Mesothelial cell of epicardium (in vitro differentiated cells): ENCODE measurements at regions not wholly inside any gene's neighbourhood (a gene's known extent, or its start where the extent isn't known, plus 50 kb on each side); places are given as distances from the start of the nearest gene placed in this dataset.
A peak's percentile ranks its signal among the peaks of the same experiment; 100 is the strongest.

Experiments used
- DNase-seq, 2 experiments: peaks; one replicate each; pipeline ENCODE4 v3.0.0; 2021; ENCODE audit warnings: low spot score in 2 of 2; ENCODE audit not compliant: unreplicated experiment in 2 of 2
- H3K27ac Mint-ChIP-seq: 2 replicates; pipeline ENCODE4 v1.8.0; 2021; ENCODE audit warnings: mixed read lengths
- H3K27me3 Mint-ChIP-seq: 2 replicates; pipeline ENCODE4 v1.8.0; 2021; ENCODE audit warnings: low read depth, mixed read lengths
- H3K36me3 Mint-ChIP-seq: 2 replicates; pipeline ENCODE4 v1.8.0; 2021; ENCODE audit warnings: mixed read lengths
- H3K4me1 Mint-ChIP-seq: 2 replicates; pipeline ENCODE4 v1.8.0; 2021; ENCODE audit warnings: mixed read lengths
- H3K4me3 Mint-ChIP-seq: 2 replicates; pipeline ENCODE4 v1.8.0; 2021; ENCODE audit warnings: mild to moderate bottlenecking, moderate library complexity, mixed read lengths
- H3K9me3 Mint-ChIP-seq: 2 replicates; pipeline ENCODE4 v1.8.0; 2021; ENCODE audit warnings: mixed read lengths
- CTCF ChIP-seq: fragments of 200-600 bp; sonication (generic); IDR thresholded peaks from one replicate; pipeline ENCODE4 v1.5.0; 2021; ENCODE audit warnings: antibody characterized with exemption; ENCODE audit not compliant: unreplicated experiment

- Mint-ChIP-seq H3K4me1 (peaks cover 40% of the 10 kb centered on the region), H3K27me3 (no peaks in the 10 kb centered on the region), H3K9me3 (peaks cover 8% of the 10 kb centered on the region), H3K36me3 (peaks cover under 1% of the 10 kb centered on the region), H3K4me3 (no peak overlapping the region), H3K27ac (no peak overlapping the region)
- TF ChIP-seq CTCF, result no peak
- no peak for DNase-seq
These were observed 1194.7 kb downstream of the GALC start for GRCh38 chr14:86798330-86798729.

- Mint-ChIP-seq H3K27ac (peak overlapping the region; percentile 74), H3K9me3 (peaks cover 11% of the 10 kb centered on the region), H3K36me3 (peaks cover 5% of the 10 kb centered on the region), H3K4me1 (peaks cover 40% of the 10 kb centered on the region), H3K4me3 (no peak overlapping the region), H3K27me3 (no peaks in the 10 kb centered on the region)
- no peak for TF ChIP-seq CTCF
- DNase-seq, result no peak
These were observed 1196.0 kb downstream of the GALC start for GRCh38 chr14:86797075-86797351.

GRCh38 chr14:86796221-86797074 lies 1196.5 kb downstream of the GALC start:
- TF ChIP-seq CTCF, result no peak
- H3K4me3 Mint-ChIP-seq, result no peak overlapping the region
- no peak for DNase-seq
- peaks cover 14% of the 10 kb centered on the region for H3K9me3 Mint-ChIP-seq
- no peaks in the 10 kb centered on the region for H3K27me3 Mint-ChIP-seq
- H3K36me3 Mint-ChIP-seq, result peaks cover 5% of the 10 kb centered on the region
- peak overlapping the region; percentile 74 for H3K27ac Mint-ChIP-seq
- H3K4me1 Mint-ChIP-seq, result peaks cover 40% of the 10 kb centered on the region

- peaks cover 20% of the 10 kb centered on the region for H3K9me3 Mint-ChIP-seq
- no peak for DNase-seq
- H3K4me1 Mint-ChIP-seq, result peaks cover 37% of the 10 kb centered on the region
- H3K36me3 Mint-ChIP-seq, result peaks cover 5% of the 10 kb centered on the region
- no peak overlapping the region for H3K4me3 Mint-ChIP-seq
- TF ChIP-seq CTCF, result no peak
- no peaks in the 10 kb centered on the region for H3K27me3 Mint-ChIP-seq
- no peak overlapping the region for H3K27ac Mint-ChIP-seq
These were observed 1198.3 kb downstream of the GALC start for GRCh38 chr14:86794689-86795088.

GRCh38 chr14:86790408-86791364 lies 1202.3 kb downstream of the GALC start:
- no peak overlapping the region for H3K27ac Mint-ChIP-seq
- peaks cover 30% of the 10 kb centered on the region for H3K4me1 Mint-ChIP-seq
- H3K36me3 Mint-ChIP-seq, result peaks cover 5% of the 10 kb centered on the region
- H3K9me3 Mint-ChIP-seq, result peaks cover 20% of the 10 kb centered on the region
- no peak overlapping the region for H3K4me3 Mint-ChIP-seq
- no peak for TF ChIP-seq CTCF
- no peaks in the 10 kb centered on the region for H3K27me3 Mint-ChIP-seq
- DNase-seq, result no peak
